HG02884 (cell line): ENCODE measurements at regions not wholly inside any gene's neighbourhood (a gene's known extent, or its start where the extent isn't known, plus 50 kb on each side); places are given as distances from the start of the nearest gene placed in this dataset.
"Not testable (repeated sequence)": the region's sequence is repeated elsewhere in the genome, so short reads cannot be mapped to it uniquely, and the experiment has no call there.

Source experiments
- ATAC-seq: cut with Tn5 transposase; IDR thresholded peaks from one replicate; pipeline ENCODE4 v1.9.1; 2021; ENCODE audit warnings: mild to moderate bottlenecking, moderate library complexity; ENCODE audit not compliant: unreplicated experiment

- no peak for ATAC-seq
These were observed 604.9 kb upstream of the PTBP2 start for GRCh38 chr1:96116731-96117130.

GRCh38 chr1:96130432-96130831, 591.2 kb upstream of the PTBP2 start:
- no peak for ATAC-seq

- ATAC-seq = no peak
These were observed 576.9 kb upstream of the PTBP2 start for GRCh38 chr1:96144636-96145035.

GRCh38 chr1:96145492-96145891, 576.1 kb upstream of the PTBP2 start:
- ATAC-seq = no peak

- not testable (repeated sequence) for ATAC-seq
These were observed 568.6 kb upstream of the PTBP2 start for GRCh38 chr1:96152957-96153356.

- ATAC-seq = no peak
These were observed 564.5 kb upstream of the PTBP2 start for GRCh38 chr1:96157101-96157500.

GRCh38 chr1:96159379-96159778, 562.2 kb upstream of the PTBP2 start:
- ATAC-seq = no peak

GRCh38 chr1:96164053-96164452, 557.5 kb upstream of the PTBP2 start:
- no peak for ATAC-seq

- no peak for ATAC-seq
These were observed 543.5 kb upstream of the PTBP2 start for GRCh38 chr1:96178053-96178452.

- no peak for ATAC-seq
These were observed 538.1 kb upstream of the PTBP2 start for GRCh38 chr1:96183485-96183884.

GRCh38 chr1:96183928-96184327, 537.7 kb upstream of the PTBP2 start:
- ATAC-seq = no peak

- no peak for ATAC-seq
These were observed 536.4 kb upstream of the PTBP2 start for GRCh38 chr1:96185181-96185580.

GRCh38 chr1:96187020-96187419, 534.6 kb upstream of the PTBP2 start:
- ATAC-seq = no peak

- ATAC-seq = no peak
These were observed 530.4 kb upstream of the PTBP2 start for GRCh38 chr1:96191165-96191564.

- ATAC-seq = no peak
These were observed 515.1 kb upstream of the PTBP2 start for GRCh38 chr1:96206451-96206850.

GRCh38 chr1:96207936-96208335, 513.6 kb upstream of the PTBP2 start:
- no peak for ATAC-seq

- ATAC-seq = no peak
These were observed 513.2 kb upstream of the PTBP2 start for GRCh38 chr1:96208428-96208827.

GRCh38 chr1:96210054-96210453, 511.5 kb upstream of the PTBP2 start:
- ATAC-seq = no peak

GRCh38 chr1:96211202-96211601, 510.4 kb upstream of the PTBP2 start:
- no peak for ATAC-seq

GRCh38 chr1:96214982-96215381, 506.6 kb upstream of the PTBP2 start:
- no peak for ATAC-seq

GRCh38 chr1:96220651-96221050, 500.9 kb upstream of the PTBP2 start:
- ATAC-seq = no peak

GRCh38 chr1:96222701-96223100, 498.9 kb upstream of the PTBP2 start:
- ATAC-seq = no peak

GRCh38 chr1:96224229-96224628, 497.4 kb upstream of the PTBP2 start:
- ATAC-seq = not testable (repeated sequence)

GRCh38 chr1:96233422-96233821, 488.2 kb upstream of the PTBP2 start:
- no peak for ATAC-seq
